ENCODE measurements at regions not wholly inside any gene's neighbourhood (a gene's known extent, or its start where the extent isn't known, plus 50 kb on each side); places are given as distances from the start of the nearest gene placed in this dataset.

DNA sequence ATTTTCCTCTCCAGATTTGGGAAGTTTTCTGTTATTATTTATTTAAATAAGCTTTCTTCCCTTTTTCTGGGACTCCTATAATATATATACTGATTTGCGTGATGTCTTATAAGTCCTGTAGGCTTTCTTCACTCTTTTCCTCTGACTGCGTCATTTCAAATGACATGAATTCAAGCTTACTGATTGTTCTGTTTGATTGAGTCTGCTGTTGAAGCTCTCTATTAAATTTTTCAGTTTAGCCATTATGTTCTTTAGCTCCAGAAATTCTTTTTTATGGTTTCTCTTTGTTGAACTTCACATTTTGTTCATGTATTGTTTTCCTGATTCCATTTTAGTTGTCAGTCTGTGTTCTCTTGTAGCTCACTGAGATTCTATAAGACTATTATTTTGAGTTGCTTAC is 135.8 kb upstream of the PRR23C start:
- H3K18ac ChIP-seq (ENCODE audit: insufficient read length, low read depth, low read length) = no peak overlapping the region
- no peak overlapping the region for H3K27ac ChIP-seq (ENCODE audit: insufficient read length, low read depth, low read length)
- no peak overlapping the region for H2BK12ac ChIP-seq (ENCODE audit: insufficient read length, low read depth, low read length)
- no peak overlapping the region for H2BK5ac ChIP-seq (ENCODE audit: insufficient read length, low read length)
- no peak overlapping the region for H2AFZ ChIP-seq (ENCODE audit: low read length)
- H3K56ac ChIP-seq (ENCODE audit: insufficient read length, low read depth, low read length) = no peak overlapping the region
- no peak overlapping the region for H2AK5ac ChIP-seq (ENCODE audit: insufficient read length, low read length)
- no peaks in the 10 kb centered on the region; the same call in 1 of the 2 replicates for H3K27me3 Mint-ChIP-seq (ENCODE audit: low read depth)
- H3K23me2 ChIP-seq (ENCODE audit: insufficient read length, low read depth, low read length, poor library complexity, severe bottlenecking) = no peaks in the 10 kb centered on the region
- no peaks in the 10 kb centered on the region for H3K36me3 Mint-ChIP-seq (ENCODE audit: insufficient read depth in 1 of 3, low read depth in 3 of 3)
- no peak for DNase-seq
- no peaks in the 10 kb centered on the region for H3K4me1 ChIP-seq (ENCODE audit: insufficient read depth, low read length)
- no peak overlapping the region for H4K8ac ChIP-seq (replicated peaks; ENCODE audit: insufficient read length, low read depth, low read length)
- no peak overlapping the region for H3K4me3 Mint-ChIP-seq
- no peaks in the 10 kb centered on the region for H3K27me3 ChIP-seq (ENCODE audit: insufficient read depth, low read length)
- no peaks in the 10 kb centered on the region for H3K9me3 ChIP-seq (ENCODE audit: control insufficient read depth, low read depth, low read length)
- no peaks in the 10 kb centered on the region for H3K79me2 ChIP-seq (ENCODE audit: insufficient read depth, low read length)
- no peak overlapping the region for H2BK120ac ChIP-seq (ENCODE audit: low read depth, low read length, poor library complexity, severe bottlenecking)
- H2BK20ac ChIP-seq (ENCODE audit: low read depth, low read length, poor library complexity, severe bottlenecking) = no peak overlapping the region
- H3K27ac Mint-ChIP-seq = no peak overlapping the region
- no peaks in the 10 kb centered on the region; a peak in 1 of 5 replicates for H3K9me3 Mint-ChIP-seq
- no peak overlapping the region for H3K14ac ChIP-seq (ENCODE audit: insufficient read depth, low read length)
- TF ChIP-seq, protein P1, sequence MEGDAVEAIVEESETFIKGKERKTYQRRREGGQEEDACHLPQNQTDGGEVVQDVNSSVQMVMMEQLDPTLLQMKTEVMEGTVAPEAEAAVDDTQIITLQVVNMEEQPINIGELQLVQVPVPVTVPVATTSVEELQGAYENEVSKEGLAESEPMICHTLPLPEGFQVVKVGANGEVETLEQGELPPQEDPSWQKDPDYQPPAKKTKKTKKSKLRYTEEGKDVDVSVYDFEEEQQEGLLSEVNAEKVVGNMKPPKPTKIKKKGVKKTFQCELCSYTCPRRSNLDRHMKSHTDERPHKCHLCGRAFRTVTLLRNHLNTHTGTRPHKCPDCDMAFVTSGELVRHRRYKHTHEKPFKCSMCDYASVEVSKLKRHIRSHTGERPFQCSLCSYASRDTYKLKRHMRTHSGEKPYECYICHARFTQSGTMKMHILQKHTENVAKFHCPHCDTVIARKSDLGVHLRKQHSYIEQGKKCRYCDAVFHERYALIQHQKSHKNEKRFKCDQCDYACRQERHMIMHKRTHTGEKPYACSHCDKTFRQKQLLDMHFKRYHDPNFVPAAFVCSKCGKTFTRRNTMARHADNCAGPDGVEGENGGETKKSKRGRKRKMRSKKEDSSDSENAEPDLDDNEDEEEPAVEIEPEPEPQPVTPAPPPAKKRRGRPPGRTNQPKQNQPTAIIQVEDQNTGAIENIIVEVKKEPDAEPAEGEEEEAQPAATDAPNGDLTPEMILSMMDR (conservative IDR thresholded peaks at IDR 0.05) = no peak
- H4K91ac ChIP-seq (ENCODE audit: insufficient read length, low read depth, low read length) = no peak overlapping the region
- H3K79me1 ChIP-seq (ENCODE audit: insufficient read depth, low read depth, low read length, poor library complexity, severe bottlenecking) = no peaks in the 10 kb centered on the region
- H3T11ph ChIP-seq (ENCODE audit: low read length) = no peak overlapping the region
- no peak overlapping the region for H3K4me2 ChIP-seq (ENCODE audit: insufficient read depth, insufficient read length, low read length)
- H4K5ac ChIP-seq (ENCODE audit: insufficient read length, low read depth, low read length) = no peak overlapping the region
- H3K23ac ChIP-seq (ENCODE audit: insufficient read length, low read depth, low read length) = no peak overlapping the region
- H4K20me1 ChIP-seq (ENCODE audit: control insufficient read depth, insufficient read depth, insufficient read length) = no peaks in the 10 kb centered on the region
- no peak overlapping the region for H2BK15ac ChIP-seq (ENCODE audit: low read depth, low read length)
- no peak overlapping the region for H3K4ac ChIP-seq (ENCODE audit: low read depth, low read length)
- no CpG with 5 or more reads among the region's 2 CpGs for WGBS (ENCODE audit: extremely low coverage, insufficient read length, low lambda C conversion rate)
- H3K9ac ChIP-seq (ENCODE audit: extremely low read depth, insufficient read length, low read length) = no peak overlapping the region
- no peaks in the 10 kb centered on the region for H3K4me1 Mint-ChIP-seq
